Stomach (tissue), 8 donors: ENCODE measurements at regions not wholly inside any gene's neighbourhood (a gene's known extent, or its start where the extent isn't known, plus 50 kb on each side); places are given as distances from the start of the nearest gene placed in this dataset.

ENCODE experiments used
- DNase-seq, 2 donors: peaks; one replicate each; pipeline versions ENCODE4 v3.0.0 to v3.0.0-alpha.2; 2013 to 2019
- H3K27ac ChIP-seq, 5 donors: fragments of 200-600 bp in 4 of 5; sonication (generic) in 4 of 5; one replicate each; pipeline ENCODE4 v1.5.1; 2013 to 2019; ENCODE audit warnings: mild to moderate bottlenecking in 1 of 5, moderate library complexity in 1 of 5
- H3K27me3 ChIP-seq, 3 donors: fragments of 200-600 bp; sonication (generic); one replicate each; pipeline ENCODE4 v1.5.1; 2017 to 2019; ENCODE audit warnings: mixed run types in 1 of 3
- H3K36me3 ChIP-seq, 4 donors: fragments of 200-600 bp; sonication (generic); 1 replicate in 3 of 4; 2 replicates in 1 of 4; pipeline ENCODE4 v1.5.1; 2016 to 2019
- H3K4me1 ChIP-seq, 4 donors: fragments of 200-600 bp; sonication (generic); one replicate each; pipeline ENCODE4 v1.5.1; 2016 to 2019
- H3K4me3 ChIP-seq, 4 donors: fragments of 200-600 bp; sonication (generic) in 3 of 4; one replicate each; pipeline ENCODE4 v1.5.1; 2016 to 2019; ENCODE audit warnings: mild to moderate bottlenecking in 1 of 4
- H3K9me3 ChIP-seq, 4 donors: fragments of 200-600 bp; sonication (generic); one replicate each; pipeline ENCODE4 v1.5.1; 2016 to 2019
- CTCF ChIP-seq, 7 experiments: fragments of 450-650 bp in 4 of 7; fragments of 200-600 bp in 3 of 7; sonication (generic) in 3 of 7; IDR thresholded peaks; one replicate each; pipeline ENCODE4 v1.5.1; 2016 to 2019; ENCODE audit warnings: antibody characterized with exemption in 7 of 7, control low read depth in 2 of 7, mild to moderate bottlenecking in 1 of 7
- EP300 ChIP-seq: sonication (generic); formaldehyde crosslinking; IDR thresholded peaks from one replicate; pipeline ENCODE4 v1.6.1; 2017; ENCODE audit warnings: antibody characterized with exemption
- POLR2A ChIP-seq, 4 donors: fragments of 450-650 bp; IDR thresholded peaks; one replicate each; pipeline ENCODE4 v1.6.1; 2016; ENCODE audit warnings: antibody characterized with exemption in 4 of 4, control low read depth in 2 of 4, mild to moderate bottlenecking in 1 of 4, moderate library complexity in 1 of 4
- POLR2AphosphoS5 ChIP-seq, 3 donors: sonication (generic); formaldehyde crosslinking; IDR thresholded peaks; one replicate each; pipeline ENCODE4 v1.6.1; 2016; ENCODE audit warnings: antibody characterized with exemption in 3 of 3
- WGBS, 5 donors: extraction: QIAGEN DNeasy Blood & Tissue Kit in 3 of 5; methylation state at CpG; one replicate each; pipeline versions ENCODE4 v1.1.5 to v1.1.7; 2013 to 2018; 5-methylcytosine and 5-hydroxymethylcytosine counted together
- intact Hi-C: fragments of 100-400 bp; cut with DNase I; formaldehyde crosslinking; loops from one replicate; pipeline ENCODE4 v1.15.1; 2023; ENCODE audit warnings: low total_unique reads
- donor health status: healthy with polysubstance abuse.
- donor health status: Bipolar disorder and iron deficiency.
- donor health status: healthy.

GRCh38 chr1:193614817-193615216 is 428.4 kb upstream of the B3GALT2 start:
- DNase-seq: no peak
- Histone ChIP-seq H3K4me3 (no peak overlapping the region), H3K9me3 (no peaks in the 10 kb centered on the region)

GRCh38 chr1:193614275-193614674 is 427.9 kb upstream of the B3GALT2 start:
- no peak overlapping the region for H3K4me3 ChIP-seq
- no peak for DNase-seq
- no peaks in the 10 kb centered on the region for H3K27me3 ChIP-seq
- WGBS, 5 donors: 77 to 87% (median 80%) methylated on average over 3 of the region's 3 CpGs
- TF ChIP-seq POLR2AphosphoS5 (IDR thresholded peaks at IDR 0.05) (no peak), POLR2A (IDR thresholded peaks at IDR 0.05) (no peak), EP300 (no peak), CTCF (IDR thresholded peaks at IDR 0.05) (no peak)
- intact Hi-C loops: no loop called here
- H3K9me3 ChIP-seq: no peaks in the 10 kb centered on the region
- no peak overlapping the region for H3K27ac ChIP-seq
- H3K4me1 ChIP-seq: no peaks in the 10 kb centered on the region
- no peaks in the 10 kb centered on the region for H3K36me3 ChIP-seq

More at GRCh38 chr1:193614817-193615216, 428.4 kb upstream of the B3GALT2 start:
- Histone ChIP-seq H3K27ac (no peak overlapping the region), H3K4me1 (no peaks in the 10 kb centered on the region), H3K36me3 (no peaks in the 10 kb centered on the region), H3K27me3 (no peaks in the 10 kb centered on the region)
- intact Hi-C loops: no loop called here
- TF ChIP-seq EP300 (no peak), CTCF (IDR thresholded peaks at IDR 0.05) (no peak)
- WGBS, 5 donors: 85 to 95% (median 90%) methylated on average over 2 of the region's 2 CpGs

GRCh38 chr1:193613041-193613440 is 426.6 kb upstream of the B3GALT2 start:
- H3K27me3 ChIP-seq: no peaks in the 10 kb centered on the region
- H3K9me3 ChIP-seq: no peaks in the 10 kb centered on the region
- 83 to 92% (median 87%) methylated on average over 2 of the region's 2 CpGs for WGBS, 5 donors
- H3K4me3 ChIP-seq: no peak overlapping the region
- DNase-seq: no peak
- H3K27ac ChIP-seq: no peak overlapping the region
- no peaks in the 10 kb centered on the region for H3K36me3 ChIP-seq
- intact Hi-C loops: no loop called here
- no peak for TF ChIP-seq EP300
- no peak for TF ChIP-seq POLR2AphosphoS5 (IDR thresholded peaks at IDR 0.05)
- TF ChIP-seq CTCF (IDR thresholded peaks at IDR 0.05): no peak
- TF ChIP-seq POLR2A (IDR thresholded peaks at IDR 0.05): no peak
- H3K4me1 ChIP-seq: no peaks in the 10 kb centered on the region

GRCh38 chr1:193609592-193609991 is 423.2 kb upstream of the B3GALT2 start:
- no peak for DNase-seq
- Histone ChIP-seq H3K4me3 (no peak overlapping the region), H3K9me3 (no peaks in the 10 kb centered on the region), H3K4me1 (no peaks in the 10 kb centered on the region), H3K27ac (no peak overlapping the region), H3K36me3 (no peaks in the 10 kb centered on the region), H3K27me3 (no peaks in the 10 kb centered on the region)
- WGBS, 5 donors: 68 to 77% (median 73%) methylated on average over 2 of the region's 2 CpGs
- TF ChIP-seq POLR2A (IDR thresholded peaks at IDR 0.05) (no peak), POLR2AphosphoS5 (IDR thresholded peaks at IDR 0.05) (no peak), EP300 (no peak), CTCF (IDR thresholded peaks at IDR 0.05) (no peak)
- intact Hi-C loops: no loop called here
